Middle frontal gyrus (tissue), 1 donor: ENCODE measurements at regions not wholly inside any gene's neighbourhood (a gene's known extent, or its start where the extent isn't known, plus 50 kb on each side); places are given as distances from the start of the nearest gene placed in this dataset.
"Not testable (repeated sequence)": the region's sequence is repeated elsewhere in the genome, so short reads cannot be mapped to it uniquely, and the experiment has no call there.

Experiments
- DNase-seq: peaks from one replicate; pipeline ENCODE4 v3.0.0-alpha.2; 2015; ENCODE audit warnings: low spot score; ENCODE audit errors: extremely low spot score

GRCh38 chr2:59226362-59226761 lies 985.2 kb upstream of the FANCL start:
- not testable (repeated sequence) for DNase-seq

GRCh38 chr2:59223742-59224141 lies 982.6 kb upstream of the FANCL start:
- no peak for DNase-seq

- no peak for DNase-seq
Observed at GRCh38 chr2:59217360-59217759, 976.2 kb upstream of the FANCL start.

- no peak for DNase-seq
Observed at GRCh38 chr2:59206361-59206760, 965.2 kb upstream of the FANCL start.

- DNase-seq, result no peak
Observed at GRCh38 chr2:59204040-59204439, 962.9 kb upstream of the FANCL start.

GRCh38 chr2:59196491-59196890 lies 955.4 kb upstream of the FANCL start:
- DNase-seq, result no peak

- no peak for DNase-seq
Observed at GRCh38 chr2:59195851-59196250, 954.7 kb upstream of the FANCL start.

GRCh38 chr2:59191781-59192180 lies 950.7 kb upstream of the FANCL start:
- DNase-seq, result no peak

- DNase-seq, result no peak
Observed at GRCh38 chr2:59190518-59190917, 949.4 kb upstream of the FANCL start.

GRCh38 chr2:59184276-59185020 lies 943.3 kb upstream of the FANCL start:
- DNase-seq, result peak; percentile 51

- DNase-seq, result no peak
Observed at GRCh38 chr2:59183070-59183469, 941.9 kb upstream of the FANCL start.

- DNase-seq, result no peak
Observed at GRCh38 chr2:59182249-59182648, 941.1 kb upstream of the FANCL start.

GRCh38 chr2:59181347-59181746 lies 940.2 kb upstream of the FANCL start:
- no peak for DNase-seq

- no peak for DNase-seq
Observed at GRCh38 chr2:59180621-59181020, 939.5 kb upstream of the FANCL start.

GRCh38 chr2:59180111-59180510 lies 939.0 kb upstream of the FANCL start:
- no peak for DNase-seq

- no peak for DNase-seq
Observed at GRCh38 chr2:59177748-59178147, 936.6 kb upstream of the FANCL start.

GRCh38 chr2:59176737-59177136 lies 935.6 kb upstream of the FANCL start:
- no peak for DNase-seq

GRCh38 chr2:59174536-59175243 lies 933.6 kb upstream of the FANCL start:
- DNase-seq, result no peak

GRCh38 chr2:59173325-59173724 lies 932.2 kb upstream of the FANCL start:
- DNase-seq, result no peak

- DNase-seq, result no peak
Observed at GRCh38 chr2:59171019-59171418, 929.9 kb upstream of the FANCL start.

- no peak for DNase-seq
Observed at GRCh38 chr2:59168766-59169165, 927.6 kb upstream of the FANCL start.

- no peak for DNase-seq
Observed at GRCh38 chr2:59167514-59167913, 926.4 kb upstream of the FANCL start.

GRCh38 chr2:59157908-59158307 lies 916.8 kb upstream of the FANCL start:
- not testable (repeated sequence) for DNase-seq
